Upper lobe of left lung (tissue), 6 donors: ENCODE measurements at regions not wholly inside any gene's neighbourhood (a gene's known extent, or its start where the extent isn't known, plus 50 kb on each side); places are given as distances from the start of the nearest gene placed in this dataset.

Experiments used
- ATAC-seq, 2 donors: fragments of 200-7000 bp; cut with Tn5 transposase; one replicate each; pipeline ENCODE4 v1.9.1; 2022; ENCODE audit warnings: mild to moderate bottlenecking in 2 of 2, moderate library complexity in 2 of 2; ENCODE audit not compliant: low FRiP score in 2 of 2
- DNase-seq, 2 donors: peaks; one replicate each; pipeline ENCODE4 v3.0.0-alpha.2; 2019 to 2020
- H3K27ac ChIP-seq, 4 donors: fragments of 200-600 bp; sonication (generic); one replicate each; pipeline ENCODE4 v1.5.1; 2016 to 2019
- H3K27me3 ChIP-seq, 4 donors: fragments of 200-600 bp; sonication (generic); one replicate each; pipeline ENCODE4 v1.5.1; 2017 to 2019
- H3K36me3 ChIP-seq, 4 donors: fragments of 200-600 bp; sonication (generic); one replicate each; pipeline ENCODE4 v1.5.1; 2016 to 2019
- H3K4me1 ChIP-seq, 4 donors: fragments of 200-600 bp; sonication (generic); one replicate each; pipeline ENCODE4 v1.5.1; 2018 to 2019
- H3K4me3 ChIP-seq, 4 donors: fragments of 200-600 bp; sonication (generic); one replicate each; pipeline ENCODE4 v1.5.1; 2017 to 2019; ENCODE audit warnings: mild to moderate bottlenecking in 2 of 4, moderate library complexity in 1 of 4
- H3K9me3 ChIP-seq, 4 donors: fragments of 200-600 bp; sonication (generic); one replicate each; pipeline ENCODE4 v1.5.1; 2018 to 2019
- CTCF ChIP-seq, 6 experiments: fragments of 450-650 bp in 4 of 6; fragments of 200-600 bp in 2 of 6; sonication (generic) in 2 of 6; IDR thresholded peaks; one replicate each; pipeline ENCODE4 v1.5.1; 2016 to 2019; ENCODE audit warnings: antibody characterized with exemption in 6 of 6
- EP300 ChIP-seq, 4 donors: sonication (generic); formaldehyde crosslinking; IDR thresholded peaks; one replicate each; pipeline ENCODE4 v1.5.1; 2017; ENCODE audit warnings: antibody characterized with exemption in 4 of 4, control low read depth in 2 of 4
- POLR2A ChIP-seq, 4 donors: fragments of 450-650 bp; IDR thresholded peaks; one replicate each; pipeline ENCODE4 v1.5.1; 2016 to 2017; ENCODE audit warnings: antibody characterized with exemption in 4 of 4, mild to moderate bottlenecking in 2 of 4
- POLR2AphosphoS5 ChIP-seq, 2 donors: sonication (generic); formaldehyde crosslinking; IDR thresholded peaks; one replicate each; pipeline ENCODE4 v1.5.1; 2017; ENCODE audit warnings: antibody characterized with exemption in 2 of 2
- WGBS, 2 donors: methylation state at CpG; one replicate each; pipeline ENCODE4 v1.1.5; 2017 to 2018; 5-methylcytosine and 5-hydroxymethylcytosine counted together
- donor health status: DM: no; HTN: no; CAD: no; lungs with moderate emphysema.
- donor health status: DM: no; HTN: yes; CAD: no; lungs with severe emphysema.

- H3K9me3 ChIP-seq = no peaks in the 10 kb centered on the region
- H3K4me1 ChIP-seq = peaks cover 1 to 14% (median 10%) of the 10 kb centered on the region in 4 donors
- no peak overlapping the region for H3K4me3 ChIP-seq
- H3K27me3 ChIP-seq = no peaks in the 10 kb centered on the region
- no peaks in the 10 kb centered on the region for H3K36me3 ChIP-seq
- TF ChIP-seq POLR2A (IDR thresholded peaks at IDR 0.05) (no peak), CTCF (IDR thresholded peaks at IDR 0.05) (no peak), EP300 (IDR thresholded peaks at IDR 0.05) (no peak), POLR2AphosphoS5 (IDR thresholded peaks at IDR 0.05) (no peak)
- ATAC-seq = no peak
- H3K27ac ChIP-seq = no peak overlapping the region
- WGBS, 2 donors = 37 to 38% methylated on average over 1 of the region's 1 CpG
- no peak for DNase-seq
These were observed 100.9 kb upstream of the SERTAD2 start for GRCh38 chr2:64754570-64754969.

- H3K9me3 ChIP-seq = no peaks in the 10 kb centered on the region
- TF ChIP-seq POLR2AphosphoS5 (IDR thresholded peaks at IDR 0.05) (no peak), EP300 (IDR thresholded peaks at IDR 0.05) (no peak), CTCF (IDR thresholded peaks at IDR 0.05) (no peak)
- peaks cover 0 to 7% (median 5%) of the 10 kb centered on the region in 4 donors for H3K4me1 ChIP-seq
- DNase-seq (no peak), ATAC-seq (no peak)
- no peak overlapping the region for H3K27ac ChIP-seq
- no peak overlapping the region for H3K4me3 ChIP-seq
- H3K27me3 ChIP-seq = no peaks in the 10 kb centered on the region
- no peaks in the 10 kb centered on the region for H3K36me3 ChIP-seq
- WGBS, 2 donors = 83 to 86% methylated on average over 2 of the region's 2 CpGs
These were observed 103.4 kb upstream of the SERTAD2 start for GRCh38 chr2:64757126-64757525.

- no peaks in the 10 kb centered on the region for H3K27me3 ChIP-seq
- DNase-seq = no peak
- no peaks in the 10 kb centered on the region for H3K9me3 ChIP-seq
- WGBS, 2 donors = 92% methylated on average over 5 of the region's 5 CpGs
- ATAC-seq = no peak
- H3K36me3 ChIP-seq = no peaks in the 10 kb centered on the region
- H3K4me3 ChIP-seq = no peak overlapping the region
- no peak overlapping the region for H3K27ac ChIP-seq
- TF ChIP-seq CTCF (IDR thresholded peaks at IDR 0.05) = no peak
- TF ChIP-seq POLR2A (IDR thresholded peaks at IDR 0.05) = no peak
- TF ChIP-seq EP300 (IDR thresholded peaks at IDR 0.05) = no peak
- TF ChIP-seq POLR2AphosphoS5 (IDR thresholded peaks at IDR 0.05) = no peak
- no peaks in the 10 kb centered on the region for H3K4me1 ChIP-seq
These were observed 106.4 kb upstream of the SERTAD2 start for GRCh38 chr2:64760128-64760527.

- Histone ChIP-seq H3K9me3 (no peaks in the 10 kb centered on the region), H3K4me3 (no peak overlapping the region), H3K27ac (no peak overlapping the region), H3K36me3 (no peaks in the 10 kb centered on the region), H3K4me1 (peaks cover 4 to 10% (median 6%) of the 10 kb centered on the region in 4 donors), H3K27me3 (no peaks in the 10 kb centered on the region)
- DNase-seq (no peak), ATAC-seq (no peak)
- TF ChIP-seq POLR2A (IDR thresholded peaks at IDR 0.05) (no peak), POLR2AphosphoS5 (IDR thresholded peaks at IDR 0.05) (no peak), CTCF (IDR thresholded peaks at IDR 0.05) (no peak), EP300 (IDR thresholded peaks at IDR 0.05) (no peak)
- WGBS, 2 donors = 81 to 82% methylated on average over 4 of the region's 4 CpGs
These were observed 108.7 kb upstream of the SERTAD2 start for GRCh38 chr2:64762301-64762997.

- DNase-seq = no peak
- Histone ChIP-seq H3K27me3 (no peaks in the 10 kb centered on the region), H3K27ac (no peak overlapping the region), H3K4me1 (peaks cover 4 to 10% (median 6%) of the 10 kb centered on the region in 4 donors), H3K36me3 (no peaks in the 10 kb centered on the region), H3K9me3 (no peaks in the 10 kb centered on the region), H3K4me3 (no peak overlapping the region)
- no peak for ATAC-seq
- no peak for TF ChIP-seq EP300 (IDR thresholded peaks at IDR 0.05)
- TF ChIP-seq CTCF (IDR thresholded peaks at IDR 0.05) = no peak
- no peak for TF ChIP-seq POLR2A (IDR thresholded peaks at IDR 0.05)
- no peak for TF ChIP-seq POLR2AphosphoS5 (IDR thresholded peaks at IDR 0.05)
- WGBS, 2 donors = 46 to 48% methylated on average over 1 of the region's 1 CpG
These were observed 109.4 kb upstream of the SERTAD2 start for GRCh38 chr2:64763126-64763525.
